HepG2 (cell line): ENCODE measurements at regions not wholly inside any gene's neighbourhood (a gene's known extent, or its start where the extent isn't known, plus 50 kb on each side); places are given as distances from the start of the nearest gene placed in this dataset.

Experiments
- FOXA1 ChIP-seq, 2 experiments: fragments of 450-650 bp in 1 of 2; sonication (generic) in 1 of 2; formaldehyde crosslinking in 1 of 2; IDR thresholded peaks; 2 replicates each; pipeline versions ENCODE4 v1.4.0 to v1.6.1; 2016 to 2020; ENCODE audit warnings: missing genetic modification reagents in 1 of 2
- NCOA5 ChIP-seq: sonication (generic); formaldehyde crosslinking; IDR thresholded peaks from 2 replicates; pipeline ENCODE4 v1.4.0; 2020; ENCODE audit warnings: missing genetic modification reagents
- PBX2 ChIP-seq: IDR thresholded peaks from 2 replicates; pipeline ENCODE4 v1.6.1; 2016; ENCODE audit warnings: control low read depth
- POLR2AphosphoS2 ChIP-seq: IDR thresholded peaks from 2 replicates; pipeline ENCODE4 v1.6.1; 2011; ENCODE audit warnings: low read depth, low read length, improper control_type of control experiment
- PRDM4 ChIP-seq: sonication (generic); formaldehyde crosslinking; IDR thresholded peaks from 2 replicates; pipeline ENCODE4 v1.9.0; 2021; ENCODE audit warnings: missing genetic modification reagents, borderline replicate concordance
- TCF7L2 ChIP-seq: IDR thresholded peaks from 2 replicates; pipeline ENCODE4 v1.6.1; 2011; ENCODE audit warnings: mild to moderate bottlenecking, low read depth, low read length, moderate library complexity
- ZFYVE20 ChIP-seq: sonication (generic); formaldehyde crosslinking; IDR thresholded peaks from 2 replicates; pipeline ENCODE4 v1.8.0; 2023; ENCODE audit warnings: low read depth, mild to moderate bottlenecking, moderate library complexity, missing genetic modification reagents, borderline replicate concordance
- ZNF12 ChIP-seq: sonication (generic); formaldehyde crosslinking; IDR thresholded peaks from 2 replicates; pipeline ENCODE4 v1.5.0; 2020; ENCODE audit warnings: missing genetic modification reagents
- ZNF251 ChIP-seq: sonication (generic); formaldehyde crosslinking; IDR thresholded peaks from 2 replicates; pipeline ENCODE4 v1.9.0; 2021; ENCODE audit warnings: mild to moderate bottlenecking, missing genetic modification reagents
- TF ChIP-seq, protein P1 (sequence below): sonication (generic); formaldehyde crosslinking; IDR thresholded peaks from 2 replicates; pipeline ENCODE4 v1.5.0; 2020; ENCODE audit warnings: mild to moderate bottlenecking, missing genetic modification reagents, moderate library complexity

- no peak for TF ChIP-seq ZFYVE20 (CRISPR knock-in tag)
- TF ChIP-seq PRDM4 (CRISPR knock-in tag): no peak
- no peak for TF ChIP-seq PBX2 (CRISPR knock-in tag)
- TF ChIP-seq, protein P1, sequence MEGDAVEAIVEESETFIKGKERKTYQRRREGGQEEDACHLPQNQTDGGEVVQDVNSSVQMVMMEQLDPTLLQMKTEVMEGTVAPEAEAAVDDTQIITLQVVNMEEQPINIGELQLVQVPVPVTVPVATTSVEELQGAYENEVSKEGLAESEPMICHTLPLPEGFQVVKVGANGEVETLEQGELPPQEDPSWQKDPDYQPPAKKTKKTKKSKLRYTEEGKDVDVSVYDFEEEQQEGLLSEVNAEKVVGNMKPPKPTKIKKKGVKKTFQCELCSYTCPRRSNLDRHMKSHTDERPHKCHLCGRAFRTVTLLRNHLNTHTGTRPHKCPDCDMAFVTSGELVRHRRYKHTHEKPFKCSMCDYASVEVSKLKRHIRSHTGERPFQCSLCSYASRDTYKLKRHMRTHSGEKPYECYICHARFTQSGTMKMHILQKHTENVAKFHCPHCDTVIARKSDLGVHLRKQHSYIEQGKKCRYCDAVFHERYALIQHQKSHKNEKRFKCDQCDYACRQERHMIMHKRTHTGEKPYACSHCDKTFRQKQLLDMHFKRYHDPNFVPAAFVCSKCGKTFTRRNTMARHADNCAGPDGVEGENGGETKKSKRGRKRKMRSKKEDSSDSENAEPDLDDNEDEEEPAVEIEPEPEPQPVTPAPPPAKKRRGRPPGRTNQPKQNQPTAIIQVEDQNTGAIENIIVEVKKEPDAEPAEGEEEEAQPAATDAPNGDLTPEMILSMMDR (CRISPR knock-in tag): no peak
- no peak for TF ChIP-seq ZNF251
- TF ChIP-seq FOXA1 (IDR thresholded peaks at IDR 0.05): no peak
- TF ChIP-seq FOXA1 (CRISPR knock-in tag; IDR thresholded peaks at IDR 0.05): no peak
- TF ChIP-seq POLR2AphosphoS2: no peak
- TF ChIP-seq ZNF12 (CRISPR knock-in tag): no peak
- TF ChIP-seq TCF7L2: no peak
- TF ChIP-seq NCOA5 (CRISPR knock-in tag): no peak
Observed at GRCh38 chr1:102724741-102725140, 383.6 kb downstream of the COL11A1 start.
